NCI-H1930 (cell line): ENCODE measurements at regions not wholly inside any gene's neighbourhood (a gene's known extent, or its start where the extent isn't known, plus 50 kb on each side); places are given as distances from the start of the nearest gene placed in this dataset.

Experiments
- DNase-seq, 2 experiments: peaks; one replicate each; lab custom pipeline; 2025; lab: John Stamatoyannopoulos, UW

DNA sequence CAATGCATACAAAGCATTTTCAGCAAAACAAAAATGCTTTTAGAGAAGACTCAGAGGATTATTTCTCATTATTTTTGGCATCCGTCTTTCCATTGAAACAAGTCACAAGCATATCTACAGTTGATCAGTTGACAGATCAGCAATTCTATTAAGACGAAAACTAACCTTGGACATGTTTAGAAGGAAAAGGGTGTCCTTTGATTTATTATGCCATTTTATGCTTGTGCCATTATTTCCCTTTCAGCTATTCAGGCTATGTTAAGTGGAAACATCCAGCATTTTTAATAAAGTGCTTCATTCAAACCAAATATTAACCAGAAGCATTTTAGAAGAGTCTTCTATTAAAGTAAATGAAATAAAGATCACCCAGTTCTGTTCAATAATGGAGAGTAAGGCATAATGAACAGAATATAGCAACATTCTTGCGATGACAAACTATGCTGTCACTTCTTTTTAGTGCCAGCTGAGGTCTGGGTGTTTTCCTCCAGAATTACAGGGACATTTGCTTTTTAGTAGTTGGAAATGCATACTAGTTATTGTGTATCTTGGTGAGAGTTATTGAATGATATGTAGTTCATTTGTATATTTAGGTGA is 481.4 kb downstream of the PLA2G4A start:
- DNase-seq, result no peak

DNA sequence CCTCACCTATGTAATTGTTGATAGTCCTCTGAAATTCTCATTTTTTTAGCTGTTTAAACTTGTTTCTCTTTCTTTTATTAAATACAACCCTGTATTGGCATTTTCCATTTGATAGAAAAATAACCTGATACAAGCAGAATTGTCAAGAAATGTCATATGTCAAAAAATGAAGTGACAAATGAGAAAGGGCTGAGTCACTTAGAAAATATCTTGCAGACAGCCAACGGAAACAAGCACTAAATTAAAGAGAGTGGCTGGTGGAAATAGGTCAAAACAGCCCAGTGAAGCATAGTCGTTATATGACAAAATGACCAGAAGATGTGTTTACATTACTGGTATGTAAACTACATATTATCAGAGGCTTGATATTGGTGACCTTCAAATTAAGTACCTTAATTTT is 484.4 kb downstream of the PLA2G4A start:
- no peak for DNase-seq

DNA sequence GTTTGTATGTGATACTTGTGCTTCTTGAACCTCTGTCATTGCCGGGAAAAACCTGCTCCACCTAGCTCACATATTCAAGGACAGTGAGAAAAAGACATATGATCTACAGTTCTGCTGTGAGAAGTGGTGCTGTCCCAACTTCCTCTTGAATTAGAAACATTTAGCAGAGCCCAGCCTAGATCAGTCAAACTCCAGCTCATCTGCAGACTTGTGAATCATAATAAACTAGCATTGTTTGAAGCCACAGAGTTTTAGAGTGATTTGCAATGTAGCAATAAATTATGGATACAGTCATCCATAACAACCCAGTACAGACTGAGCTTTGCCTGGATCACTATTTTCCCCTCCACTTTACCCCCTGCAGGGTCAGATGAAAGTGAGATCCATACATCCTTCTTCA is 497.8 kb downstream of the PLA2G4A start:
- DNase-seq, result no peak

DNA sequence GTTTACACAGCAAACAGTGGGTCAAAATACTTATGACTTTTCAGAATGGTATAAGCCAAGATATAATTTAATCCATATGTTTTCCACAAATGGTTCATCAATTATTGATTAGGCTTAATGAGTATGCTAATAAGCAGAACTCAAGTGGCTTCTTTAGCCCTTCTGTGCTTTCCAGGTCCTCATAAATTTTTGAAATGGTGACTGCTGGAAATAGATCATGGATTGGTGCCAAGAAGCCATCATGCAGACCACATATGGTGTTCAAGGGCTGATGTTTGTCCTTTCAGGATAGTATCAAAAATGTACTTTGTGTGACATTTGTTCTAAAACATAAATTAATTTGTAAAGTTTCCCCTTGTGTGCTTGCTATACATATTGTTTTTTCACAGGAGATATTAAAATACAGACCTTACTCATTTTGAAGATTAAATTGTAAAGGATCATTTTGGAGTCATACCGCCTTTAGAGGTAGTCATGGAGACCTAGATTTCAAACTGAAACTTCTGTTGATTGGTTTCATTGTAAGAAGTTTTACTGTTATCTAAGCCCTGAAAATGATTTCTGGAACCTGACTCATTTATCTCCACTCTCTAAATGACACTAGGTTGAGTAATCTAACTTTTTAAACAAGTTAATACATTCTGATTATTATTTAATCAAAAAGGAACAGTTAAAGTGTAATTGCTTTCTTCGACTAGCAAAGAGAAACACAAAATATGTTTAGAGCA is 507.9 kb downstream of the PLA2G4A start:
- DNase-seq, result no peak

DNA sequence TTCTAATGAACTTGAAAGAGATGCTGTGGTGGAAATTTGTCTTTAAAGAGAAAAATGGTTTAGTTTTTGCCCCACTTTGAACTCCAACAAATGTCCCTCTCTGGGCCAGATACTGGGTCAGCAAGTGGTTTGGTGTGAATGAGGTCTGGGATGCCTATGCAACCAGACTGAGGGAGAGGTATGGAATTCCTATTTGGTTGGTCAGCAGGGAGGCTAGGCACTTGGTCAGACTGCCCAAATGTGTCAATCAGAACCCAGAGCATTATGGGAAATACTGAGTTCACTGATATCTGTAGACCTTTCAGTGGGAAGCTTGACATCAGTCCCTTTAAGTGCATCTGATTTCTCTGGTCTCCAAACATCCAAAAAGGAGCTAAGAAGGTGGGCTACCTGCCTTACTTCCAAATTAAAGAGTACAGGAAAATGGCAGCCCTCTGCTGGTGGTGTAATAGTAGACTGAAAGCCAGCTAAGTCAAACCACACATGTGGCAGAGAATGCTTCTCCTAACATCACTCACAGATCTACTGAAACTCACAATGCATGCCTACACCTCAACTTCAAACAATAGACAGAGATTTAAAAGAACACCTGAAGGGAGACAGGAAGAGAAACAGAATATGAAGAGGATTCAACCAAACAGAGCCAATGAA is 510.1 kb downstream of the PLA2G4A start:
- no peak for DNase-seq

DNA sequence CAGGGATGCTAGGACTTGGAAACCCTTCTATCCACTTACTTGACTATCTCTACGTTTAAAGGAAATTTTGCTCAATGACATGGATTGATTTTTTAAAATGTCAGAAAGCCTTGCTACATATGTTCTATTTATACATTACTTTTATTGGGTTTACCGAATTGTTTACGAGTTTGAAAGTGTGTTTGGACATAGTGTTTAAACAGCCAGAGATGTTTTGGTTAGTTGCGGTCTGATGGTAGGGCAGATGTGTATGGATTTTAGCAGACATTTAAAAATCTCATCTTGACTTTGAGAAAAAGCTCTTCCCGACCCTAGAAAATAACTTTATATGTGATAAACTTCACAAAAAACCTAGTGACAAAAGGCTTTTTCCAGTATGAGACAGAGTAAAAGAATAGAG is 513.7 kb downstream of the PLA2G4A start:
- DNase-seq, result no peak

DNA sequence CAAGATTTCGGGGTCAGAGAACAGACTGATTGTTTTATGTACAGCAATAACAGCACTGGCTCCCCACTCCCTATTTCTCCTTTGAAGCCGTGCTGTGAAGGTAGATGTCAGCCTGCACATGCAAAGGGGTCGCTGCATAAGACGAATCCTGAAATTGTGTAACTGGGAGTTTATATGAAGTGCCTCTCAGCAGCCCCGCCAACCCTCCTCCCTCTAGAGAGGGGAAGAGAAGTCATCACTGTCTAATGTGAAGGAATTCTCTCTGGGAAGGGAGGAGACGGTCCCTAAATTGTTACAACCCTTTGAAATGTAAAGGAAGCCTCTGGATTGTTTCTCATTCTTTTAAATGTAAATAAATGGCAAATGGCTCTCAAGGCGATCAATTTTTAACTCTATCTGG is 545.3 kb downstream of the PLA2G4A start:
- no peak for DNase-seq

DNA sequence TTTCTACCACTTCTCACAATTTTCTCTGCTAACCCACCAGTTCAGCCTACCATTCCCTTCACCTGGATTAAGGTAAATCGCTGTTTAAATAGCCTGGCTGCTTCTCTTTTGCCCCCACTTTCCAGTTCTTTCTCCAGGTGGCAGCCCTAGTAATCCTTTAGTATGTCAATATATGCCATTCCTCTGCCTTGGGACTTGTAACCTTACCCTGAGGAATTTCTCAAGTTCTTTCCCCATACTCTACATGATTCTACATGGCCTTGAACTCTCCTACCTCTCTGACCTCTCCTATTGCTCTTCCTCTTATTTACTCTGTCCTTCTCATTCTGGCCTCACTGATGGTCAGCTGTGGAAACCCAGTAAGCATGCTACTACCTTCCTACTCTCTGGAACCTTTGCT is 546.0 kb downstream of the PLA2G4A start:
- no peak for DNase-seq

DNA sequence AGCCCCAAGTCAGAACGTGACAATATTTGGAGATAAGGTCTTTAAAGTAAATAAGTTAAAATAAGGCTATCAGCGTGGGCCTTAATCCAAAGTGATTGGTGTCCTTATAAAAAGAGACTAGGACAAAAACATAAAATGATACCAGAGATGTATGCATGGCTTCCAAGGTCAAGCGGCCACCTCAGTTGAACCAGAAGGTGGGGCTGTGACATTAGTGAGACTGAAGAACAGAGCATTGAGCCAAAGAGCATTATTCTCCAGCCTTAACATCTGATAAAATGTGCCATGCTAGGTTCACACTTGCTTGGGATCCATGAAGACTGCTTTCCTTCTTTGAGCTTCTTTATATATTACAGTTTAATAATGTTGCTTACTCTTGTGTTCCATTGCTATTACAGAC is 554.6 kb downstream of the PLA2G4A start:
- DNase-seq, result no peak

DNA sequence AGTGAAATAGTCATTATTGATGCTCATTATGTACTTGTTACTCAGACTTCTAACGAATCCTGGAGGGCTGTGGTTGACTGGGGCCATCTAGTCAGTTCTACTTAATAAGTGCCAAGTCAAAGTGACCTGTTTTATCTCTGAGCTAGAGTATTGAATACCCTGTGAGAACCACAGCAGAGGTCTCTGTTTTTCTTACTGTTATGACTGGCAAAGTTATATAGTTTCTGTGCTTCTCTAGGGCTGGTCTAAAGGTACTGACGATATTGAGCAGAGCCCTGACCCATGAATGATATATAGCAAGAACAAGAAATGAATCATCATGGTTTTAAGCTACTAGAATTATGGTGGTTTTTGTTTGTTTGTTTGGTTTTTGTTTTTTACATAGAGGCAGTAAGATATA is 555.8 kb downstream of the PLA2G4A start:
- no peak for DNase-seq

DNA sequence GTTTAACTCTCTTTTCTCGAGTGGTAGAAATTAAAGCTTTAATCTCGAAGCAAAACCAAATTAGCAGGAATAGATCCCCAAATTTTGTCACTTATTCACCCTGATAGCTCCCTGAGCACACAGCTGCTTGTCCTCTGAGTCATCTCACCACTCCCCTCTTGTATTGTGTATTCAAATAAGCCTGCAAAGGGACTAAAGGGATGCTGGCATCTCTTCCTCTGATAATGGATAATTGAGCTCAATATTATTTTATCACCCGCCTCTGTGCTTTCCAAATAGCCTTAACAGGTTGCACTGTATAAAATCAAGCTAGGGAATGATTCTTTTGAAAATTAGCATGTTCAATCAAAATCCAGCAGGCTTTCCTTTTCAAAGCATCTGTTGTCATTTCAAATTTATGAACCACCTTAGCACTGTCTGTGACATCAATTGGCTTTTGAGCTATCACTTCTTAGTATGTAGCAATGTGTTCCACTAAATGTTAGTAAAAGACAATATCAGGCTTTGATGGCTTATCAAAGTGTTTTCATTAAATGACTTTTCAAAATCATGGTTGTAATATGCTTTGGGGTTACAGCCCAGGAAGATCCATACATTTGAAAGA is 561.6 kb downstream of the PLA2G4A start:
- DNase-seq, result no peak

DNA sequence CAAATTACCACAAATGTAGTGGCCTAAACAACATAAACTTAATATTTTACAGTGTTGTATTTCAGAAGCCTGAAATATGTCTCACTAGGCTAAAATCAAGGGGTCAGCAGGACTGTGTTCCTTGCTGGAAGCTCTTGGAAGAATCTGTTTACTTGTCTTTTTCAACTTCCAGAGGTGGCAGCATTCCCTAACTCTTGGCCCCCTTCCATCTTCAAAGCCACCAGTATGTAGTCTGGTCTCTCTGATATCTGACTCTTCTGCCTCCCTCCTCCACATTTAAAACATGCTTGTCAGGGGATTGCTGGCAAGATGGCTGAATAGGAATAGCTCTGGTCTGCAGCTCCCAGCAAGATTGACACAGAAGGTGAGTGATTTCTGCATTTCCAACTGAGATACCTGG is 567.5 kb downstream of the PLA2G4A start:
- no peak for DNase-seq

DNA sequence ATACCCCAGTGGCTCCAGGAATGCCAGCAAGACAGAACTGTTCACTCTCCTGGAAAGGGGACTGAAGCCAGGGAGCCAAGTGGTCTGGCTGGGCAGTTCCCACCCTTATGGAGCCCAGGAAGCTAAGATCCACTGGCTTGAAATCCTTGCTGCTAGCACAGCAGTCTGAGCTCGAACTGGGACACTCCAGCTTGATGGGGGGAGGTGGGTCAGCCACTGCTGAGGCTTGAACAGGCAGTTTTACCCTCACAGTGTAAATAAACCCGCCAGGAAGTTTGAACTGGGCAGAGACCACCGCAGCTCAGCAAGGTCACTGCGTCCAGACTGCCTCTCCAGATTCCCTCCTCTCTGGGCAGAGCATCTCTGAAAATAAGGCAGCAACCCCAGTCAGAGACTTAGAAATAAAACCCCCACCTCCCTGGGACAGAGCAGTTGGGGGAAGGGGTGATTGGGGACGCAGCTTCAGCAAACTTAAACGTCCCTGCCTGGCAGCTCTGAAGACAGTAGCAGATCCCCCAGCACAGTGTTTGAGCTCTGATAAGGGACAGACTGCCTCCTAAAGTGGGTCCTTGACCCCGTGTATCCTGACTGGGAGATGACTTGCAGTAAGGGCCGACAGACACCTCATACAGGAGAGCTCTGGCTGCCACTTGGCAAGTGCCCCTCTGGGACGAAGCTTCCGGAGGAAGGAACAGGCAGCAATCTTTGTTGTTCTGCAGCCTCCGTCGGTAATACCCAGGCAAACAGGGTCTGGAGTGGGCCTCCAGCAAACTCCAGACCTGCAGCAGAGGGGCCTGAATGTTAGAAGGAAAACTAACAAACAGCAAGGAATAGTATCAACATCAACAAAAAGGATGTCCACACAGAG is 568.4 kb downstream of the PLA2G4A start:
- no peak for DNase-seq

DNA sequence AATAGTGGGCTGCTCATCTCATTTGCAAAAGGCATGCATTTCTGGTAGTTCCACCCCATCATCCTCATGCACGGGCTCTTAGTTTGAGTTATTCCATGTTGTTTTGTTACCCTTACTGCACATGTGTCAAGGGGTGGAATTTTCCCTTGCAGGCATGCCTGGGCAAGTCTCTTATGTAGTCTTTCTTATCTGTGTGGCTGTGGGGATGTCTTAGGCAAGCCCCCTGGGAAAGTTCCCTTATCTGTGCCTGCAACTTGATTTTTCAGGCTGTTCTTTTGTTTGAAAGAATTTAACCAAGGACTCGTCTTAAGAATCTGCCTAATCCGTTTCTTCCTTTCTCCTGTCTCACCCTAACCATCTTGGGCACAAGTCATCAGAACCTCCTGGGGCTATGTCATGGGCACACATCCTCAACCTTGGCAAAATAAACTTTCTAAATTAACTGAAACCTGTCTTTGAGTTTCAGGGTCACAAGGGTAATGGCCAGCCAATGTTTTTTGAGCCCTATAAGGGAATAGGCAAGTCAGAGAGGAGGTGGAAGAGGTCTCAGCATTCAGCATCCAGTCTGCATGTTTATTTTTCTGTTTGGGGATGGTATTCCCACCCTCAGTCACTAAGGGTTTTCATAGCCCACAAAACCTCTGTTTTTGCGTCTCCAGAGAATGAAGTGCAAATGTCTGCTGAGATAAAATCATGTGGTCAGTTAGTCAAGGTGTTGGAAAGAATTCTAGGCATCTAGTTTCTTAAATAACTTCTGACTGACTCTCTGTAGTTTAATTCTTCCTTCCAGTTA is 579.7 kb downstream of the PLA2G4A start:
- no peak for DNase-seq

DNA sequence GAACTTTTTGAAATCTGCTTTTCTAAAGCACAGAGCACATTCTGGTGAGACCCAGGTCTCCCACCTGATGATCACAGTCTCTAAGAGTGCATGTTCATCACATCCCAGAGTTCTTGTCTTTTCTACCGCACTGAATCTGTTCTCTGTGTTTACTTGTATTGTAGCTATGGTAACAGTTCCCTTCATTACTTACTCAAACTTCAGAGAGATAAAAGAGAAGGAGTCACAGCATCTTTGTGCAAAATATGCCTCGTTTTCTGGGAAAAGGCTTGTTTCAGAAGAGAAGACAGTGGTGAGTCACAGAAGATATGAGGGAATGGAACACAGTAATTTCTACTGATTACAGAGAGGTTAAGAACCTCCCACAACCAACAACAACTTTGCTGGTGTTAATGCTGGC is 580.6 kb downstream of the PLA2G4A start:
- no peak for DNase-seq

DNA sequence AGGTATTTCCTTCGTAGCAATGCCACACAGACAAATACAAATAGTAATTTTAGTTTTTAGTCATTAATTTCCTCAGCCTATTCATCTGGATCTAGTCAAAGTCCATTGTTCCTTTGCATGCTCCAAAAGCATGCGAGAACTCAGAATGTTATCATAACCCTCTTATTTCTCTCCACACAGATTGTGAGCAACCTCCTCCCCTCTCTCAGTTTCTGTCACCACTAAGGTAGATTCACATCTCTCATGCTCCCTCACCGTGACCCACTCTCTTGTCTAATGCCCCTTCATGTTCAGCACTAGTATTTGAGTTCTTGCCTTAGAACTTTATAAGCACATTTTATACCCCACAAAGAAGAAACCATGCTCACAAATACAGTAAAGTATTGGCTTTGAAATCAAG is 582.4 kb downstream of the PLA2G4A start:
- DNase-seq, result no peak

DNA sequence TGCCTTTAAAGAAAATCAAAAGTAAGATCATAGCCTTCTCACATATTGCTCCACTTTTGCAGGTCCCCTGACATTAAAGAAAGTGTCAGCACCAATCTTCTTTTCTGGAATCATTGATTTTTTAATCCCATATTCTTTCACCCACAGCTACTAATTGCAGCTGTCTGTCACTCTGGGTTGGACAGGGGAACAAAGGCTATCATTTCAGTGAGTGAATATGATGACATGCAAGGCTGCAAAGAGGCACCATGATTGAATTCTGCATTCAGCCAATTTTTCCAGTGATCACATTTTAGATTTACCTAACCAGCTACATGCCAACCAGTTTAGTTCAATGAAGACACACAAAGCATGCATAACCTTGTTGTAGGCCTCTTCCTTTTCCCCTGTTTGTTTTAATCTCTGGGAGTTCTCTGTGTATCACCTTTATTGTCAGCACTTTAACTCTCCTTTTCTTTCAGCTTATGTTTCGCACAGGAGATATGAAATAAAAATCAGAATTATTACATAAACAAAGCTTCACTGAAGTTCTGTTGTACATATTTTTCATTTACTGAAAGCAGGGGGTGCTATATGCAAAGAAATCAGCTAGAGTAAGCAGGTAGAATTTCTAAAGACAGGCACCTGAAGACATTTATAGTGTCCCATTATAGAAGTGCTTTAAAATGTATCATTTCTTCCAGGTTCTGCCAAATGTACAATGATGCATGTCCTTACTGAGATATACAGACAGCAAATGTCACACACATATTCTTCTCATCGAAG is 584.8 kb downstream of the PLA2G4A start:
- DNase-seq, result no peak

DNA sequence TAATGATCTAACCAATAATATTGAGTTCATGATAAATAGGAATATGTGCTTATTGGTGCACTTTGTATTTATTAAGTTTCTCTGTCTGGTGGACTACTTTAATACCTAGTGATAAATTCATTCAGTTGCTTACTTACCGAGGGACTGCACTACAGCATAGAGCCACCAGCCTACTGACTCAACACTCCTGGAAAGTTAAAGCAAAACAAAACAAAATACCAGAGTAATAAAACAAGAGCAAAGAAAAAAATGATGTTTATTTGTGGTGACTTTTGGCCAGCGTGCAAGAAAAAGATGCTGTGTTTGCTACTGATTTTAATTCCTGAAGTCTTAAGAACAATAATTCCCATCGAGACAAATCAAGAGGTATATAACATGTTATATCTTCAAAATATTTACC is 586.3 kb downstream of the PLA2G4A start:
- no peak for DNase-seq

DNA sequence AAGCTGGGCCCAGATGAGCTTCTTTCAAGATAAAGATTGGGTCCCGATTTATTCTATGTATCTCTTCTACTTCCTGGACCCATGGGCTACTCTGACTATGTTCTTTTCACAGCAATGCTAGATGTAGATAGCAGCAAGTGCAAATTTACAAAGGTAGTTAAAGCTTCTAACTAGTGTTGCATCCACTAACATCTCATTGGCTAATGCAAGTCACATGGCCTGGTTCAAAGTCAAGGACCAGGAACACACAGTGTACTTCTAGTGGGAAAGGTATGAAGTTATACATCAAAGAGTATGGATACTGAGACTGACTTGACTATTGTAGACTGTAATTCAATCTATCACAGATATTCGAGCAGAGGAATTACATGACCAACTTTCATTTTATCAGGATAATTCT is 588.8 kb downstream of the PLA2G4A start:
- DNase-seq, result no peak

DNA sequence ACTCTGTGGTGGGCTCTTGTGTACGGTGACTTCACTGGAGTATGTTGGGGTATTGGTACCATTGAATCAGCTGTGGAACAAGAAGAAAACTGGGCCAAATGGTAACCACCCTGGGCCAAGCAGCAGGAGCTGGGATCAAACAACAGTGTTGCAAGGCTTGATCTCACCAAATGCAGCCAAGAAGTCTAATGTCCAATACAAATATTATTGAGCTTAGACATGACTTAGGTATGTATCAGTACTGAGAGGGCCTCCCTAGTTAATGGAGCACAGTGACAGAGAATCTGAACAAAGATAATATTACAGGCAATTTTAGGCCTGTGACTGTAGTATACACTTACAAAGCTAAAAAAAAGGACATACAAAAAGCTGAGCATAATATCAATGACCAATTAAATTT is 604.8 kb downstream of the PLA2G4A start:
- no peak for DNase-seq

DNA sequence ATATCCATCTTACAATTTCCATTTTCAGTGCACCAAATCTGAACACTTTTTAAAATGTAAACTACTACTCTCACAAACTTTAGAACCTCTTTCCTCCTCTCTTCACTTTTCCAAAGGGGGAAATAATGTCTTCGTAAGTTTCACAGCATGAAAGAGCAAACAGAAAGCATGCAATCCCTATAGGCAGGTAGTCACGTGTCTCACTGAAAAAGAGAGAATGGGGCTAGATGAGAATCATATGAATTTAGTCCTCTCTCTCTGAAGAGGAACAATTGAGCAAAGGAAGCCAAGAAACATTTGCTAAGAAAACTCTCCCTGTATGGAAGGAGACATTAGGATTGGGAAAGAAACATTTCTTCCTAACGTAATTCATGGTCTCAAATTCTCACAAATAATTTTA is 613.9 kb downstream of the PLA2G4A start:
- no peak for DNase-seq
